ENCODE measurements at regions not wholly inside any gene's neighbourhood (a gene's known extent, or its start where the extent isn't known, plus 50 kb on each side); places are given as distances from the start of the nearest gene placed in this dataset.

DNA sequence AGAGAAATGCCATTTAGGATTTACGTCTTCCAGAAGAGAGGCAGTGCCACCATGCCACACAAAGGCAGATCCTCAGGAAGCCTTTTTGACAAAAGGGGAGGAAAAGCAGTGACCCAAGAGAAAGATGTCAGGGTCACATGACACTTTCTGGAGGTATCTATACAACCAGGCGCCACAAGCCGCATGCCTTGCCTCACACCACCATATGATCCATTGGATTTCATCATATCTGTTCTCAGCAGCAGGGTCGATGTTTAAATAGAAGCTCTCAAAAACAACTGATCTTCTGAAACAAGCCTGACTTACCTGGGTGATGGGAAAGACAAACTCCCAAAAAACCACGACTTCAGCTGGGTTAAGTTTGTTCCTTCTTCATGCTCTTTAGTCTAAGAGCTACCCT lies 52.5 kb upstream of the UNC5B start (continued):
- TF ChIP-seq NFE2L1 (tag; IDR thresholded peaks at IDR 0.05; ENCODE audit: borderline replicate concordance, low read depth) (no peak), ZNF695 (CRISPR knock-in tag; IDR thresholded peaks at IDR 0.05) (no peak), NFRKB (IDR thresholded peaks at IDR 0.05; ENCODE audit: low read depth) (no peak), CEBPB (tag; IDR thresholded peaks at IDR 0.05) (peak; percentile 86), ATF4 (CRISPR knock-in tag; IDR thresholded peaks at IDR 0.05) (peak; percentile 61; the same call in 1 of the 2 replicates), SMAD4 (CRISPR knock-in tag; conservative IDR thresholded peaks at IDR 0.05) (0 out of 2 replicates have a peak, but pooled peaks have one; percentile 47), BHLHE40 (IDR thresholded peaks at IDR 0.05; ENCODE audit: low read length) (peak; percentile 27; the same call in 1 of the 2 replicates), DNMT1 (IDR thresholded peaks at IDR 0.05) (no peak), ZNF232 (CRISPR knock-in tag; IDR thresholded peaks at IDR 0.05) (no peak), ZNF184 (CRISPR knock-in tag; IDR thresholded peaks at IDR 0.05) (no peak), NR2C2 (CRISPR knock-in tag; IDR thresholded peaks at IDR 0.05) (no peak), NR2C2 (tag; IDR thresholded peaks at IDR 0.05) (0 out of 2 replicates have a peak, but pooled peaks have one; percentile 30), ZNF146 (CRISPR knock-in tag; IDR thresholded peaks at IDR 0.05; ENCODE audit: unreplicated experiment) (no peak), CBFA2T2 (conservative IDR thresholded peaks at IDR 0.05) (peak; percentile 64), TAF1 (IDR thresholded peaks at IDR 0.05; ENCODE audit: control insufficient read depth, extremely low read depth, insufficient read depth, low read length, severe bottlenecking) (no peak)
- TF ChIP-seq, protein P1, sequence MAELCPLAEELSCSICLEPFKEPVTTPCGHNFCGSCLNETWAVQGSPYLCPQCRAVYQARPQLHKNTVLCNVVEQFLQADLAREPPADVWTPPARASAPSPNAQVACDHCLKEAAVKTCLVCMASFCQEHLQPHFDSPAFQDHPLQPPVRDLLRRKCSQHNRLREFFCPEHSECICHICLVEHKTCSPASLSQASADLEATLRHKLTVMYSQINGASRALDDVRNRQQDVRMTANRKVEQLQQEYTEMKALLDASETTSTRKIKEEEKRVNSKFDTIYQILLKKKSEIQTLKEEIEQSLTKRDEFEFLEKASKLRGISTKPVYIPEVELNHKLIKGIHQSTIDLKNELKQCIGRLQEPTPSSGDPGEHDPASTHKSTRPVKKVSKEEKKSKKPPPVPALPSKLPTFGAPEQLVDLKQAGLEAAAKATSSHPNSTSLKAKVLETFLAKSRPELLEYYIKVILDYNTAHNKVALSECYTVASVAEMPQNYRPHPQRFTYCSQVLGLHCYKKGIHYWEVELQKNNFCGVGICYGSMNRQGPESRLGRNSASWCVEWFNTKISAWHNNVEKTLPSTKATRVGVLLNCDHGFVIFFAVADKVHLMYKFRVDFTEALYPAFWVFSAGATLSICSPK (IDR thresholded peaks at IDR 0.05; ENCODE audit: borderline replicate concordance) = no peak
- TF ChIP-seq, protein P2, sequence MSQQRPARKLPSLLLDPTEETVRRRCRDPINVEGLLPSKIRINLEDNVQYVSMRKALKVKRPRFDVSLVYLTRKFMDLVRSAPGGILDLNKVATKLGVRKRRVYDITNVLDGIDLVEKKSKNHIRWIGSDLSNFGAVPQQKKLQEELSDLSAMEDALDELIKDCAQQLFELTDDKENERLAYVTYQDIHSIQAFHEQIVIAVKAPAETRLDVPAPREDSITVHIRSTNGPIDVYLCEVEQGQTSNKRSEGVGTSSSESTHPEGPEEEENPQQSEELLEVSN (IDR thresholded peaks at IDR 0.05; ENCODE audit: borderline replicate concordance in 1 of 2, extremely low read depth in 1 of 2, insufficient read depth in 1 of 2, insufficient read length in 1 of 2, low read depth in 1 of 2, low read length in 1 of 2, poor library complexity in 1 of 2, severe bottlenecking in 1 of 2) = peak in 1 of 2 experiments; percentile 54
- TF ChIP-seq, protein P3, sequence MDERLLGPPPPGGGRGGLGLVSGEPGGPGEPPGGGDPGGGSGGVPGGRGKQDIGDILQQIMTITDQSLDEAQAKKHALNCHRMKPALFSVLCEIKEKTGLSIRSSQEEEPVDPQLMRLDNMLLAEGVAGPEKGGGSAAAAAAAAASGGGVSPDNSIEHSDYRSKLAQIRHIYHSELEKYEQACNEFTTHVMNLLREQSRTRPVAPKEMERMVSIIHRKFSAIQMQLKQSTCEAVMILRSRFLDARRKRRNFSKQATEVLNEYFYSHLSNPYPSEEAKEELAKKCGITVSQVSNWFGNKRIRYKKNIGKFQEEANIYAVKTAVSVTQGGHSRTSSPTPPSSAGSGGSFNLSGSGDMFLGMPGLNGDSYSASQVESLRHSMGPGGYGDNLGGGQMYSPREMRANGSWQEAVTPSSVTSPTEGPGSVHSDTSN (CRISPR knock-in tag; IDR thresholded peaks at IDR 0.05; ENCODE audit: low read depth) = no peak
- TF ChIP-seq, protein P3 (tag; conservative IDR thresholded peaks at IDR 0.05; ENCODE audit: low read depth) = no peak
- TF ChIP-seq, protein P4, sequence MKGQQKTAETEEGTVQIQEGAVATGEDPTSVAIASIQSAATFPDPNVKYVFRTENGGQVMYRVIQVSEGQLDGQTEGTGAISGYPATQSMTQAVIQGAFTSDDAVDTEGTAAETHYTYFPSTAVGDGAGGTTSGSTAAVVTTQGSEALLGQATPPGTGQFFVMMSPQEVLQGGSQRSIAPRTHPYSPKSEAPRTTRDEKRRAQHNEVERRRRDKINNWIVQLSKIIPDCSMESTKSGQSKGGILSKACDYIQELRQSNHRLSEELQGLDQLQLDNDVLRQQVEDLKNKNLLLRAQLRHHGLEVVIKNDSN (CRISPR knock-in tag; IDR thresholded peaks at IDR 0.05) = peak; percentile 77
- TF ChIP-seq, protein P5, sequence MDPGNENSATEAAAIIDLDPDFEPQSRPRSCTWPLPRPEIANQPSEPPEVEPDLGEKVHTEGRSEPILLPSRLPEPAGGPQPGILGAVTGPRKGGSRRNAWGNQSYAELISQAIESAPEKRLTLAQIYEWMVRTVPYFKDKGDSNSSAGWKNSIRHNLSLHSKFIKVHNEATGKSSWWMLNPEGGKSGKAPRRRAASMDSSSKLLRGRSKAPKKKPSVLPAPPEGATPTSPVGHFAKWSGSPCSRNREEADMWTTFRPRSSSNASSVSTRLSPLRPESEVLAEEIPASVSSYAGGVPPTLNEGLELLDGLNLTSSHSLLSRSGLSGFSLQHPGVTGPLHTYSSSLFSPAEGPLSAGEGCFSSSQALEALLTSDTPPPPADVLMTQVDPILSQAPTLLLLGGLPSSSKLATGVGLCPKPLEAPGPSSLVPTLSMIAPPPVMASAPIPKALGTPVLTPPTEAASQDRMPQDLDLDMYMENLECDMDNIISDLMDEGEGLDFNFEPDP (CRISPR knock-in tag; IDR thresholded peaks at IDR 0.05) = no peak

Data from K562 (cell line).